GM23248 (cell line): ENCODE measurements at regions not wholly inside any gene's neighbourhood (a gene's known extent, or its start where the extent isn't known, plus 50 kb on each side); places are given as distances from the start of the nearest gene placed in this dataset.

Source experiments
- DNase-seq: peaks from one replicate; pipeline ENCODE4 v3.0.0-alpha.2; 2015
- H2AFZ ChIP-seq: fragments of 200-600 bp; sonication (generic); 2 replicates; pipeline ENCODE4 v1.6.1; 2016; ENCODE audit warnings: antibody characterized with exemption
- H3F3A ChIP-seq: fragments of 200-600 bp; sonication (generic); 2 replicates; pipeline ENCODE4 v1.6.1; 2016; ENCODE audit warnings: mild to moderate bottlenecking, antibody characterized with exemption, mixed run types; ENCODE audit not compliant: insufficient read depth
- H3K27ac ChIP-seq: fragments of 200-600 bp; sonication (generic); 2 replicates; pipeline ENCODE4 v1.5.1; 2016; ENCODE audit warnings: mild to moderate bottlenecking
- H3K27me3 ChIP-seq: fragments of 200-600 bp; sonication (generic); replicated peaks from 2 replicates; pipeline ENCODE4 v1.6.1; 2016; ENCODE audit warnings: mild to moderate bottlenecking; ENCODE audit not compliant: insufficient read depth
- H3K36me3 ChIP-seq: fragments of 200-600 bp; sonication (generic); 2 replicates; pipeline ENCODE4 v1.6.1; 2016; ENCODE audit warnings: low read depth, mild to moderate bottlenecking
- H3K4me1 ChIP-seq: fragments of 200-600 bp; sonication (generic); 2 replicates; pipeline ENCODE4 v1.6.1; 2016; ENCODE audit warnings: mild to moderate bottlenecking; ENCODE audit not compliant: insufficient read depth
- H3K4me2 ChIP-seq: fragments of 200-600 bp; sonication (generic); one replicate; pipeline ENCODE4 v1.6.1; 2016; ENCODE audit warnings: mild to moderate bottlenecking; ENCODE audit not compliant: unreplicated experiment
- H3K4me3 ChIP-seq: fragments of 200-600 bp; sonication (generic); 2 replicates; pipeline ENCODE4 v1.5.1; 2016; ENCODE audit warnings: mild to moderate bottlenecking
- H3K79me2 ChIP-seq: fragments of 200-600 bp; sonication (generic); 2 replicates; pipeline ENCODE4 v1.6.1; 2016; ENCODE audit warnings: mild to moderate bottlenecking; ENCODE audit not compliant: insufficient read depth
- H3K9ac ChIP-seq: fragments of 200-600 bp; sonication (generic); 2 replicates; pipeline ENCODE4 v1.6.1; 2016; ENCODE audit warnings: mild to moderate bottlenecking
- H3K9me2 ChIP-seq: fragments of 200-600 bp; sonication (generic); 2 replicates; pipeline ENCODE4 v1.6.1; 2016; ENCODE audit warnings: mixed run types, mild to moderate bottlenecking, moderate library complexity; ENCODE audit not compliant: insufficient read depth
- H3K9me3 ChIP-seq: fragments of 200-600 bp; sonication (generic); one replicate; pipeline ENCODE4 v1.6.1; 2017; ENCODE audit warnings: low read depth
- H4K20me1 ChIP-seq: fragments of 200-600 bp; sonication (generic); 2 replicates; pipeline ENCODE4 v1.6.0; 2016; ENCODE audit not compliant: insufficient read depth
- EZH2 ChIP-seq: fragments of 200-600 bp; sonication (generic); IDR thresholded peaks from 2 replicates; pipeline ENCODE4 v1.6.1; 2018; ENCODE audit warnings: antibody characterized with exemption, mild to moderate bottlenecking; ENCODE audit not compliant: insufficient read depth, poor library complexity, severe bottlenecking
- EZH2phosphoT487 ChIP-seq: fragments of 200-600 bp; sonication (generic); IDR thresholded peaks from 2 replicates; pipeline ENCODE4 v1.6.1; 2018; ENCODE audit warnings: antibody characterized with exemption, moderate library complexity, mild to moderate bottlenecking, low read depth; ENCODE audit not compliant: insufficient read depth
- WGBS, 2 experiments: methylation state at CpG; one replicate each; pipeline ENCODE4 v1.1.6; 2015 to 2017; ENCODE audit warnings: low lambda C conversion rate in 2 of 2, low coverage in 1 of 2; ENCODE audit errors: missing lambda C conversion rate in 2 of 2; 5-methylcytosine and 5-hydroxymethylcytosine counted together
- in situ Hi-C: fragments of 300-500 bp; cut with MboI; formaldehyde crosslinking; loops from 2 replicates; pipeline ENCODE4 v1.15.0; 2020

- no peaks in the 10 kb centered on the region for H3K9me3 ChIP-seq
- no peak for DNase-seq
- H4K20me1 ChIP-seq: no peaks in the 10 kb centered on the region
- H3K9ac ChIP-seq: no peak overlapping the region
- no peaks in the 10 kb centered on the region for H3K9me2 ChIP-seq
- TF ChIP-seq EZH2: no peak
- TF ChIP-seq EZH2phosphoT487: no peak
- peaks cover 4% of the 10 kb centered on the region; the same call in 1 of the 2 replicates for H3K4me1 ChIP-seq
- peak overlapping the region; percentile 13; the same call in 1 of the 2 replicates for H2AFZ ChIP-seq
- H3K27me3 ChIP-seq: no peaks in the 10 kb centered on the region
- 0 out of 2 replicates have a peak, but pooled peaks cover under 1% of the 10 kb centered on the region for H3F3A ChIP-seq
- H3K4me2 ChIP-seq: no peak overlapping the region
- in situ Hi-C loops: no loop called here
- H3K27ac ChIP-seq: no peak overlapping the region
- 94 to 95% methylated on average over 5 of the region's 5 CpGs for WGBS, 2 experiments
- no peak overlapping the region for H3K4me3 ChIP-seq
- no peaks in the 10 kb centered on the region for H3K79me2 ChIP-seq
- H3K36me3 ChIP-seq: no peaks in the 10 kb centered on the region
Observed at GRCh38 chr6:113127786-113128419, 729.2 kb upstream of the MARCKS start.

- Histone ChIP-seq H3K27ac (no peak overlapping the region), H3K4me3 (no peak overlapping the region), H3K9ac (no peak overlapping the region), H3K9me3 (no peaks in the 10 kb centered on the region), H2AFZ (peak overlapping the region; percentile 13; the same call in 1 of the 2 replicates), H3K27me3 (no peaks in the 10 kb centered on the region), H3K9me2 (no peaks in the 10 kb centered on the region), H3K79me2 (no peaks in the 10 kb centered on the region), H3K4me1 (no peaks in the 10 kb centered on the region), H4K20me1 (no peaks in the 10 kb centered on the region), H3F3A (no peaks in the 10 kb centered on the region), H3K36me3 (no peaks in the 10 kb centered on the region), H3K4me2 (no peak overlapping the region)
- 63 to 74% methylated on average over 3 of the region's 3 CpGs for WGBS, 2 experiments
- in situ Hi-C loops: no loop called here
- TF ChIP-seq EZH2phosphoT487 (no peak), EZH2 (no peak)
- no peak for DNase-seq
Observed at GRCh38 chr6:113128661-113129060, 728.5 kb upstream of the MARCKS start.

- Histone ChIP-seq H3K9me3 (no peaks in the 10 kb centered on the region), H3K79me2 (no peaks in the 10 kb centered on the region), H3K36me3 (no peaks in the 10 kb centered on the region), H3K27ac (no peak overlapping the region), H3K4me3 (no peak overlapping the region), H3K9ac (no peak overlapping the region), H2AFZ (no peak overlapping the region), H4K20me1 (no peaks in the 10 kb centered on the region), H3K4me2 (no peak overlapping the region), H3K4me1 (no peaks in the 10 kb centered on the region), H3K9me2 (no peaks in the 10 kb centered on the region), H3F3A (no peaks in the 10 kb centered on the region), H3K27me3 (no peaks in the 10 kb centered on the region)
- TF ChIP-seq EZH2phosphoT487: no peak
- 48 to 53% methylated on average over 2 of the region's 2 CpGs for WGBS, 2 experiments
- no peak for DNase-seq
- in situ Hi-C loops: no loop called here
Observed at GRCh38 chr6:113129991-113130390, 727.2 kb upstream of the MARCKS start.

- no peak for DNase-seq
- H3K9me2 ChIP-seq: no peaks in the 10 kb centered on the region
- H3K4me3 ChIP-seq: no peak overlapping the region
- no peaks in the 10 kb centered on the region for H3F3A ChIP-seq
- H3K79me2 ChIP-seq: no peaks in the 10 kb centered on the region
- WGBS, 2 experiments: 75% methylated on average over 7 of the region's 7 CpGs
- no peak for TF ChIP-seq EZH2
- no peak for TF ChIP-seq EZH2phosphoT487
- no peaks in the 10 kb centered on the region for H3K36me3 ChIP-seq
- peak overlapping the region; percentile 24; the same call in 1 of the 2 replicates for H2AFZ ChIP-seq
- no peak overlapping the region for H3K4me2 ChIP-seq
- in situ Hi-C loops: no loop called here
- no peaks in the 10 kb centered on the region for H3K9me3 ChIP-seq
- H3K4me1 ChIP-seq: no peaks in the 10 kb centered on the region
- H4K20me1 ChIP-seq: no peaks in the 10 kb centered on the region
- no peak overlapping the region for H3K27ac ChIP-seq
- no peaks in the 10 kb centered on the region for H3K27me3 ChIP-seq
- H3K9ac ChIP-seq: no peak overlapping the region
Observed at GRCh38 chr6:113137426-113137825, 719.7 kb upstream of the MARCKS start.
